HepG2 (cell line): ENCODE measurements at regions not wholly inside any gene's neighbourhood (a gene's known extent, or its start where the extent isn't known, plus 50 kb on each side); places are given as distances from the start of the nearest gene placed in this dataset.

Experiments
- ATAC-seq: fragments of 200-7000 bp; cut with Tn5 transposase; 3 replicates; pipeline ENCODE4 v1.9.1; 2020; ENCODE audit warnings: mild to moderate bottlenecking, moderate library complexity
- BruUV-seq: library from RNA; stranded (reverse); fragments of 400-500 nt; replicated peaks from 2 replicates; lab custom pipeline; 2021; lab: Mats Ljungman, UMichigan
- CTCF ChIA-PET: fragments of 300-600 bp; formaldehyde crosslinking; extraction: SDS; loops from one replicate; lab custom pipeline; 2021; ENCODE audit warnings: low total read pairs, inconsistent platforms, low intra/inter-chr PET ratio; lab: Yijun Ruan, JAX
- POLR2A ChIA-PET: fragments of 350-600 bp; sonication (Branson Sonifier 250); formaldehyde crosslinking; loops from one replicate; lab custom pipeline; 2020; ENCODE audit warnings: antibody characterized with exemption, inconsistent platforms; lab: Yijun Ruan, JAX
- DNase-seq: peaks from one replicate; pipeline ENCODE4 v3.0.0-alpha.2; 2015; ENCODE audit warnings: low spot score
- FAIRE-seq: peaks from 3 replicates; lab custom pipeline; 2011; peaks lifted over from hg19 to GRCh38; lab: Jason Lieb, UNC
- H2AFZ ChIP-seq: one replicate; pipeline ENCODE4 v1.6.1; 2011; ENCODE audit warnings: low read length, inconsistent platforms
- H3K27ac ChIP-seq: fragments of 300-600 bp; 3 replicates; pipeline ENCODE4 v1.8.0; 2011; ENCODE audit warnings: mixed run types, mild to moderate bottlenecking, mixed read lengths, low read length, inconsistent platforms; ENCODE audit not compliant: insufficient read depth; ENCODE audit errors: extremely low read length
- H3K27me3 ChIP-seq, 2 experiments: fragments of 200-600 bp in 1 of 2; 2 replicates in 1 of 2; 3 replicates in 1 of 2; pipeline versions ENCODE4 v1.6.0 to v1.8.0; 2011; ENCODE audit warnings: low read length in 2 of 2, mild to moderate bottlenecking in 2 of 2, moderate library complexity in 2 of 2, inconsistent platforms in 1 of 2; ENCODE audit not compliant: insufficient read depth in 2 of 2, control insufficient read depth in 1 of 2
- H3K36me3 ChIP-seq, 2 experiments: fragments of 200-600 bp in 1 of 2; replicated peaks in 1 of 2; 2 replicates in 1 of 2; 3 replicates in 1 of 2; pipeline versions ENCODE4 v1.5.1 to v1.8.0; 2011; ENCODE audit warnings: low read length in 2 of 2, inconsistent platforms in 1 of 2; ENCODE audit not compliant: insufficient read depth in 2 of 2, control insufficient read depth in 1 of 2
- H3K4me1 ChIP-seq: 2 replicates; pipeline ENCODE4 v1.5.1; 2012; ENCODE audit warnings: low read length, inconsistent platforms; ENCODE audit not compliant: insufficient read depth
- H3K4me2 ChIP-seq: 2 replicates; pipeline ENCODE4 v1.6.0; 2011; ENCODE audit warnings: low read depth, low read length, inconsistent platforms
- H3K4me3 ChIP-seq, 3 experiments: fragments of 200-600 bp in 1 of 3; sonication (generic), shearing (Covaris generic) in 1 of 3; replicated peaks in 1 of 3; 2 replicates each; pipeline ENCODE4 v1.5.1; 2011 to 2016; ENCODE audit warnings: low read length in 3 of 3, inconsistent platforms in 2 of 3, low read depth in 2 of 3, mild to moderate bottlenecking in 2 of 3, control low read depth in 1 of 3, mixed read lengths in 1 of 3; ENCODE audit not compliant: insufficient read depth in 1 of 3
- H3K79me2 ChIP-seq: one replicate; pipeline ENCODE4 v1.6.1; 2011; ENCODE audit warnings: low read length, inconsistent platforms; ENCODE audit not compliant: insufficient read depth
- H3K9ac ChIP-seq: 2 replicates; pipeline ENCODE4 v1.6.0; 2011; ENCODE audit warnings: mild to moderate bottlenecking, low read depth, low read length, inconsistent platforms; ENCODE audit not compliant: insufficient read depth
- H3K9me3 ChIP-seq: 2 replicates; pipeline ENCODE4 v1.5.1; 2012; ENCODE audit warnings: mild to moderate bottlenecking, low read length
- H4K20me1 ChIP-seq: 2 replicates; pipeline ENCODE4 v1.6.0; 2011; ENCODE audit warnings: inconsistent platforms, mild to moderate bottlenecking, low read length, moderate library complexity; ENCODE audit not compliant: insufficient read depth
- CSRNP1 ChIP-seq: sonication (generic); formaldehyde crosslinking; IDR thresholded peaks from 2 replicates; pipeline ENCODE4 v1.8.1; 2023; ENCODE audit warnings: mild to moderate bottlenecking, missing genetic modification reagents
- E2F1 ChIP-seq: sonication (generic); formaldehyde crosslinking; IDR thresholded peaks from 2 replicates; pipeline ENCODE4 v1.5.0; 2020; ENCODE audit warnings: missing genetic modification reagents
- HDAC6 ChIP-seq: fragments of 200-600 bp; sonication (generic); IDR thresholded peaks from 2 replicates; pipeline ENCODE4 v1.7.0; 2017; ENCODE audit warnings: mild to moderate bottlenecking, antibody characterized with exemption, low read length, low read depth
- HNRNPUL1 ChIP-seq: fragments of 200-400 bp; formaldehyde crosslinking; IDR thresholded peaks from 2 replicates; pipeline ENCODE4 v1.6.1; 2017; ENCODE audit warnings: low read depth, mild to moderate bottlenecking, low read length, moderate library complexity
- KDM4B ChIP-seq: sonication (generic); formaldehyde crosslinking; IDR thresholded peaks from 2 replicates; pipeline ENCODE4 v1.4.0; 2020; ENCODE audit warnings: missing genetic modification reagents
- SMARCC2 ChIP-seq: fragments of 450-650 bp; IDR thresholded peaks from 2 replicates; pipeline ENCODE4 v1.6.1; 2017; ENCODE audit warnings: antibody characterized with exemption, mild to moderate bottlenecking
- UBTF ChIP-seq: sonication (generic); formaldehyde crosslinking; IDR thresholded peaks from 2 replicates; pipeline ENCODE4 v1.4.0; 2020; ENCODE audit warnings: mild to moderate bottlenecking, missing genetic modification reagents
- WIZ ChIP-seq: sonication (generic); formaldehyde crosslinking; IDR thresholded peaks from 2 replicates; pipeline ENCODE4 v1.5.1; 2020; ENCODE audit warnings: mild to moderate bottlenecking, missing genetic modification reagents
- ZBTB3 ChIP-seq: sonication (generic); formaldehyde crosslinking; IDR thresholded peaks from 2 replicates; pipeline ENCODE4 v1.4.0; 2020; ENCODE audit warnings: low read depth, mild to moderate bottlenecking, moderate library complexity, missing genetic modification reagents, borderline replicate concordance
- ZNF124 ChIP-seq: sonication (generic); formaldehyde crosslinking; IDR thresholded peaks from 2 replicates; pipeline ENCODE4 v1.4.0; 2020; ENCODE audit warnings: missing genetic modification reagents
- ZNF557 ChIP-seq: sonication (generic); formaldehyde crosslinking; IDR thresholded peaks from 2 replicates; pipeline ENCODE4 v1.4.0; 2020; ENCODE audit warnings: missing genetic modification reagents
- WGBS: methylation state at CpG from one replicate; pipeline ENCODE4 v1.1.6; 2017; ENCODE audit warnings: low lambda C conversion rate; 5-methylcytosine and 5-hydroxymethylcytosine counted together
- in situ Hi-C: cut with HindIII; loops from 2 replicates; pipeline ENCODE4 v1.10.0; 2017; ENCODE audit warnings: low pct_unique_long_range_greater_than_20kb; ENCODE audit not compliant: extremely low pct_ligation_motif_present
- intact Hi-C: fragments of 100-400 bp; cut with micrococcal nuclease; formaldehyde crosslinking; loops from one replicate; pipeline ENCODE4 v1.10.0; 2022; ENCODE audit not compliant: unreplicated experiment
- TF ChIP-seq, protein P1 (sequence below): sonication (generic); formaldehyde crosslinking; IDR thresholded peaks from 2 replicates; pipeline ENCODE4 v1.4.0; 2020; ENCODE audit warnings: missing genetic modification reagents
- TF ChIP-seq, protein P2 (sequence below): sonication (generic); formaldehyde crosslinking; conservative IDR thresholded peaks from 2 replicates; pipeline ENCODE4 v1.4.0; 2020; ENCODE audit warnings: missing genetic modification reagents

GRCh38 chr9:129435988-129436717 lies 184.7 kb downstream of the C9orf50 start (continued):
- TF ChIP-seq, protein P1, sequence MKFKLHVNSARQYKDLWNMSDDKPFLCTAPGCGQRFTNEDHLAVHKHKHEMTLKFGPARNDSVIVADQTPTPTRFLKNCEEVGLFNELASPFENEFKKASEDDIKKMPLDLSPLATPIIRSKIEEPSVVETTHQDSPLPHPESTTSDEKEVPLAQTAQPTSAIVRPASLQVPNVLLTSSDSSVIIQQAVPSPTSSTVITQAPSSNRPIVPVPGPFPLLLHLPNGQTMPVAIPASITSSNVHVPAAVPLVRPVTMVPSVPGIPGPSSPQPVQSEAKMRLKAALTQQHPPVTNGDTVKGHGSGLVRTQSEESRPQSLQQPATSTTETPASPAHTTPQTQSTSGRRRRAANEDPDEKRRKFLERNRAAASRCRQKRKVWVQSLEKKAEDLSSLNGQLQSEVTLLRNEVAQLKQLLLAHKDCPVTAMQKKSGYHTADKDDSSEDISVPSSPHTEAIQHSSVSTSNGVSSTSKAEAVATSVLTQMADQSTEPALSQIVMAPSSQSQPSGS = no peak
- no peak for TF ChIP-seq UBTF (CRISPR knock-in tag)
- no peak for TF ChIP-seq HDAC6
- TF ChIP-seq, all 625 proteins: peak for 0

DNA sequence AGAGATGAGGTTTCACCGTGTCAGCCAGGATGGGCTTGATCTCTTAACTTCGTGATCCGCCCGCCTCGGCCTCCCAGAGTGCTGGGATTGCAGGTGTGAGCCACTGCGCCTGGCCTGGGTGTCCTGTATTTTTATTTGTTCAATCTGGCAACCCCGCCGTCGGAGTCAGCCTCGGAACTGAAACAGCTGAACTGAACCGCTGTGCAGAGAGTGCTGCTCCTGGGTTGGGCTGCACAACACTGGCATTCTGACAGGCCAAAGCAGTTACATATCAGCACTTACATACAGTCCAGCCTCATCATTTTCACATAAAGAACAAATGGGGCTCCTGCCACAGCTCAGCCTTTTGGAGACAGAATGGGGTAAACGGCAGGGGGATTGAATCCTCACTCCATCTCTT lies 185.6 kb downstream of the C9orf50 start:
- 52% methylated on average over 12 of the region's 12 CpGs for WGBS
- in situ Hi-C loops = no loop called here
- Histone ChIP-seq H2AFZ (no peak overlapping the region), H3K27ac (no peak overlapping the region), H3K79me2 (no peaks in the 10 kb centered on the region), H3K36me3 (no peaks in the 10 kb centered on the region), H3K4me2 (no peak overlapping the region), H3K4me1 (peaks cover 19% of the 10 kb centered on the region), H3K9ac (no peak overlapping the region), H3K27me3 (peaks cover 9 to 68% of the 10 kb centered on the region in 2 experiments; a peak in 4 of 5 replicates), H3K9me3 (no peaks in the 10 kb centered on the region), H4K20me1 (no peaks in the 10 kb centered on the region), H3K4me3 (no peak overlapping the region)
- ChIA-PET POLR2A (no interaction called here), CTCF (no interaction called here)
- ATAC-seq (no peak), FAIRE-seq (no peak), DNase-seq (no peak)
- BruUV-seq = no TSS peak
- intact Hi-C loops = no loop called here
- TF ChIP-seq KDM4B = no peak
- TF ChIP-seq ZBTB3 (CRISPR knock-in tag) = no peak
- TF ChIP-seq ZNF557 (CRISPR knock-in tag) = no peak
- TF ChIP-seq, protein P2, sequence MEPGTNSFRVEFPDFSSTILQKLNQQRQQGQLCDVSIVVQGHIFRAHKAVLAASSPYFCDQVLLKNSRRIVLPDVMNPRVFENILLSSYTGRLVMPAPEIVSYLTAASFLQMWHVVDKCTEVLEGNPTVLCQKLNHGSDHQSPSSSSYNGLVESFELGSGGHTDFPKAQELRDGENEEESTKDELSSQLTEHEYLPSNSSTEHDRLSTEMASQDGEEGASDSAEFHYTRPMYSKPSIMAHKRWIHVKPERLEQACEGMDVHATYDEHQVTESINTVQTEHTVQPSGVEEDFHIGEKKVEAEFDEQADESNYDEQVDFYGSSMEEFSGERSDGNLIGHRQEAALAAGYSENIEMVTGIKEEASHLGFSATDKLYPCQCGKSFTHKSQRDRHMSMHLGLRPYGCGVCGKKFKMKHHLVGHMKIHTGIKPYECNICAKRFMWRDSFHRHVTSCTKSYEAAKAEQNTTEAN (CRISPR knock-in tag) = no peak
- no peak for TF ChIP-seq SMARCC2
- no peak for TF ChIP-seq ZNF124 (CRISPR knock-in tag)
- no peak for TF ChIP-seq E2F1 (CRISPR knock-in tag)
- TF ChIP-seq HNRNPUL1 = no peak
- no peak for TF ChIP-seq WIZ (CRISPR knock-in tag)
- TF ChIP-seq CSRNP1 (CRISPR knock-in tag) = no peak
